Endothelial cell (in vitro differentiated cells): ENCODE measurements at regions not wholly inside any gene's neighbourhood (a gene's known extent, or its start where the extent isn't known, plus 50 kb on each side); places are given as distances from the start of the nearest gene placed in this dataset.

ENCODE experiments used
- DNase-seq: peaks from one replicate; pipeline ENCODE4 v3.0.0; 2021; ENCODE audit warnings: low spot score
- H3K27ac Mint-ChIP-seq: one replicate; pipeline ENCODE4 v1.8.0; 2021; ENCODE audit warnings: mixed read lengths, inconsistent platforms; ENCODE audit not compliant: unreplicated experiment
- H3K27me3 Mint-ChIP-seq: one replicate; pipeline ENCODE4 v1.8.0; 2021; ENCODE audit warnings: mild to moderate bottlenecking, moderate library complexity, mixed read lengths, inconsistent platforms; ENCODE audit not compliant: unreplicated experiment
- H3K36me3 Mint-ChIP-seq: one replicate; pipeline ENCODE4 v1.8.0; 2021; ENCODE audit warnings: mild to moderate bottlenecking, low read depth, mixed read lengths, inconsistent platforms; ENCODE audit not compliant: unreplicated experiment
- H3K4me1 Mint-ChIP-seq: one replicate; pipeline ENCODE4 v1.8.0; 2021; ENCODE audit warnings: mild to moderate bottlenecking, mixed read lengths, inconsistent platforms; ENCODE audit not compliant: unreplicated experiment
- H3K4me3 Mint-ChIP-seq: one replicate; pipeline ENCODE4 v1.8.0; 2021; ENCODE audit warnings: mild to moderate bottlenecking, mixed read lengths, inconsistent platforms; ENCODE audit not compliant: unreplicated experiment
- H3K9me3 Mint-ChIP-seq: one replicate; pipeline ENCODE4 v1.8.0; 2021; ENCODE audit warnings: mixed read lengths, inconsistent platforms; ENCODE audit not compliant: unreplicated experiment
- TF ChIP-seq, protein P1 (sequence below): fragments of 200-600 bp; sonication (generic); IDR thresholded peaks from one replicate; pipeline ENCODE4 v1.5.0; 2021; ENCODE audit warnings: antibody characterized with exemption; ENCODE audit not compliant: unreplicated experiment

GRCh38 chr5:123813264-123813663, 301.3 kb downstream of the CSNK1G3 start:
- no peak overlapping the region for H3K27ac Mint-ChIP-seq
- H3K36me3 Mint-ChIP-seq: no peaks in the 10 kb centered on the region
- H3K4me3 Mint-ChIP-seq: no peak overlapping the region
- no peak for DNase-seq
- peaks cover 3% of the 10 kb centered on the region for H3K27me3 Mint-ChIP-seq
- TF ChIP-seq, protein P1, sequence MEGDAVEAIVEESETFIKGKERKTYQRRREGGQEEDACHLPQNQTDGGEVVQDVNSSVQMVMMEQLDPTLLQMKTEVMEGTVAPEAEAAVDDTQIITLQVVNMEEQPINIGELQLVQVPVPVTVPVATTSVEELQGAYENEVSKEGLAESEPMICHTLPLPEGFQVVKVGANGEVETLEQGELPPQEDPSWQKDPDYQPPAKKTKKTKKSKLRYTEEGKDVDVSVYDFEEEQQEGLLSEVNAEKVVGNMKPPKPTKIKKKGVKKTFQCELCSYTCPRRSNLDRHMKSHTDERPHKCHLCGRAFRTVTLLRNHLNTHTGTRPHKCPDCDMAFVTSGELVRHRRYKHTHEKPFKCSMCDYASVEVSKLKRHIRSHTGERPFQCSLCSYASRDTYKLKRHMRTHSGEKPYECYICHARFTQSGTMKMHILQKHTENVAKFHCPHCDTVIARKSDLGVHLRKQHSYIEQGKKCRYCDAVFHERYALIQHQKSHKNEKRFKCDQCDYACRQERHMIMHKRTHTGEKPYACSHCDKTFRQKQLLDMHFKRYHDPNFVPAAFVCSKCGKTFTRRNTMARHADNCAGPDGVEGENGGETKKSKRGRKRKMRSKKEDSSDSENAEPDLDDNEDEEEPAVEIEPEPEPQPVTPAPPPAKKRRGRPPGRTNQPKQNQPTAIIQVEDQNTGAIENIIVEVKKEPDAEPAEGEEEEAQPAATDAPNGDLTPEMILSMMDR: no peak
- H3K4me1 Mint-ChIP-seq: peaks cover 38% of the 10 kb centered on the region
- H3K9me3 Mint-ChIP-seq: no peaks in the 10 kb centered on the region

DNA sequence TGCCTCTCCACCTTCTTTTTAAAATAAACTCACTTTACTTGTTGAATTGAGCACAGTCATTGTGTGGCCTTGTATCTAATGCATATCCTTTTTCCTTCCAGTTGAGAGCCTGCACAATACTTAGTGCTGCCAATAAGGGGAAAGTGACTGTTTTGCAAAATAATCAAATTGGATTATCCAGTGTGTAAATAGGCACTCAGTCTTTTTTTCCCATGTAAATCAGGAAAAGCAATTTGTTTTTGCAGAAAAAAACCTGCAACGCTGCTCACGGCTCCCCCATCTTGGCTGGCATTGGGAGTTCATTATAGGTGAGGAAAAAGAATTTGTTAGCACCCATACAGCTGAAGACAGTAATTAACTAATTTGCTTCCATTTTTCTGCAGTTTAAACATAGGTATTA, 299.9 kb downstream of the CSNK1G3 start:
- Mint-ChIP-seq H3K4me3 (no peak overlapping the region), H3K9me3 (no peaks in the 10 kb centered on the region), H3K27ac (no peak overlapping the region), H3K36me3 (no peaks in the 10 kb centered on the region), H3K4me1 (peaks cover 38% of the 10 kb centered on the region), H3K27me3 (peaks cover 3% of the 10 kb centered on the region)
- TF ChIP-seq, protein P1: no peak
- no peak for DNase-seq

DNA sequence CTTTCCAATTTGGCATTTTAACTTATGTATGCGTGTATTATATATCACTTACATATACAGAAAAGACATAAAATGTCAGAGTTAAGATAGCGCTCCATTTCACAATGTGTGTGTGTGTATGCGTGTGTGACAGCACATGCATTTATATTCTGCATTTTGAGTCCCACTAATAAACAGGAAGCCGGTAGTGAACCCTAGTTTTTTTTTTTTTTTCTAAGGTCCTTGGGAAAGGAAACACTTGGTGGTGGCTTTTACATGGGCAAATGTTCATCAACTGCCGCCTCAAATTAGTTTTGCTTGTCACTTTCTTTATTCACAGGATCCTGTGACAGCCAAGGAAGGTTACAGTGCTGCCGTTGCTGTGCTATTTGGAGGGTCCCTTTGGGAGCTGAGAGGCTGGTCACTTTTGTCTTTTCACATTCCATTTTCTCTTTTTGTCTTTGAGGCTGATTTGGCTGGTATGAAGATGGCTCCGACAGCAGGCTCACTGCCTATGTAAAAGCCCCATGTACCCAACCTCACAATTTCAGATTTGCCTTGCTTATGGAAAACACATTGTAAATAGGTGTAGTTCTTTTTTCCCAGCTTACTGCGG, 298.9 kb downstream of the CSNK1G3 start:
- Mint-ChIP-seq H3K27ac (no peak overlapping the region), H3K4me1 (peaks cover 38% of the 10 kb centered on the region), H3K36me3 (no peaks in the 10 kb centered on the region), H3K9me3 (no peaks in the 10 kb centered on the region), H3K4me3 (no peak overlapping the region), H3K27me3 (peaks cover 5% of the 10 kb centered on the region)
- no peak for DNase-seq
- TF ChIP-seq, protein P1: no peak

DNA sequence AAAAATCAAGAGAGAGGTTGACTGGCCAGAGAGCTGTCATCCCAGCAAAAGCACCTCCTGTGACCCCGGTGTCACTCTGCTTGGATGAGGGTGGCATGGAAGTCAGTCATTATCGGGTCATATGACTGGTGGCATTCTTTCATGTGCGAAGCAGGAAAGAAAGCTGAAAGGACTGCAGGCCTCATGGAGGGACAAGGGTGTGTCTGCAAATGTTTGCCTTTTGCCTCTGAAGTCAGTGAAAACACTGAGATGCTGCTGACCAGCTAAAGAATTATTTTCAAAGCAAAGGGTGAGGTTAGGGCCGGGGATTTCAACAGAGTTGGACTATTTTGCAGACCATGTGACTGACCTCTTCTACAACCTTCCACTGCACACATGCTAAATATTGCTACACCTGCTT, 298.3 kb downstream of the CSNK1G3 start:
- TF ChIP-seq, protein P1: no peak
- no peak overlapping the region for H3K27ac Mint-ChIP-seq

GRCh38 chr5:123809594-123810221, 297.7 kb downstream of the CSNK1G3 start:
- Mint-ChIP-seq H3K4me3 (no peak overlapping the region), H3K36me3 (no peaks in the 10 kb centered on the region), H3K27ac (no peak overlapping the region), H3K4me1 (peaks cover 38% of the 10 kb centered on the region), H3K27me3 (peaks cover 4% of the 10 kb centered on the region), H3K9me3 (no peaks in the 10 kb centered on the region)
- TF ChIP-seq, protein P1: no peak
- no peak for DNase-seq

More for the DNA sequence above, 298.3 kb downstream of the CSNK1G3 start:
- Mint-ChIP-seq H3K4me1 (peaks cover 38% of the 10 kb centered on the region), H3K36me3 (no peaks in the 10 kb centered on the region), H3K9me3 (no peaks in the 10 kb centered on the region), H3K27me3 (peaks cover 6% of the 10 kb centered on the region), H3K4me3 (no peak overlapping the region)
- DNase-seq: no peak
